ENCODE measurements at regions not wholly inside any gene's neighbourhood (a gene's known extent, or its start where the extent isn't known, plus 50 kb on each side); places are given as distances from the start of the nearest gene placed in this dataset.

DNA sequence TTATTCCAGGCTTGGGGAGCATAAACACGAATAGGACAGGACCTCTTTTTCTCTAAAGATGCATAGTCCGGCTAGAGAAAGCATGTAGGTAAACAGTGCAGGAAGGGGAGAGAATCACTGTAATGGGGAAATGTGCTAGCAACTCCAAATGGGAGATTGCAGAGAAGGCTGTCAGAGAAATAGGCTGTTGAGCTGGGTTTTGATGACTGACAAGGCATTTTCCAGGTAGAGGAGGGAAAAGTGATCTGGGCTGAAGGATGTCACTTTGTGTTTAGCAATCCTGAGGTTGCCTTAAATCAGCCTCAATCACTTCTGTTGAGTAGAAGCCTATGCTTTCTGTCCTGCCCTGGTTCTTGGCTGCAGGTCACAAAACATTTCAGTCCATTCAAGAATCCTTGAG is 242.0 kb upstream of the MEIS1 start:
- TF ChIP-seq SP2 (tag by site-specific recombination; IDR thresholded peaks at IDR 0.05) = no peak
- TF ChIP-seq ZNF626 (tag by site-specific recombination; IDR thresholded peaks at IDR 0.05) = no peak
- TF ChIP-seq, protein P1, sequence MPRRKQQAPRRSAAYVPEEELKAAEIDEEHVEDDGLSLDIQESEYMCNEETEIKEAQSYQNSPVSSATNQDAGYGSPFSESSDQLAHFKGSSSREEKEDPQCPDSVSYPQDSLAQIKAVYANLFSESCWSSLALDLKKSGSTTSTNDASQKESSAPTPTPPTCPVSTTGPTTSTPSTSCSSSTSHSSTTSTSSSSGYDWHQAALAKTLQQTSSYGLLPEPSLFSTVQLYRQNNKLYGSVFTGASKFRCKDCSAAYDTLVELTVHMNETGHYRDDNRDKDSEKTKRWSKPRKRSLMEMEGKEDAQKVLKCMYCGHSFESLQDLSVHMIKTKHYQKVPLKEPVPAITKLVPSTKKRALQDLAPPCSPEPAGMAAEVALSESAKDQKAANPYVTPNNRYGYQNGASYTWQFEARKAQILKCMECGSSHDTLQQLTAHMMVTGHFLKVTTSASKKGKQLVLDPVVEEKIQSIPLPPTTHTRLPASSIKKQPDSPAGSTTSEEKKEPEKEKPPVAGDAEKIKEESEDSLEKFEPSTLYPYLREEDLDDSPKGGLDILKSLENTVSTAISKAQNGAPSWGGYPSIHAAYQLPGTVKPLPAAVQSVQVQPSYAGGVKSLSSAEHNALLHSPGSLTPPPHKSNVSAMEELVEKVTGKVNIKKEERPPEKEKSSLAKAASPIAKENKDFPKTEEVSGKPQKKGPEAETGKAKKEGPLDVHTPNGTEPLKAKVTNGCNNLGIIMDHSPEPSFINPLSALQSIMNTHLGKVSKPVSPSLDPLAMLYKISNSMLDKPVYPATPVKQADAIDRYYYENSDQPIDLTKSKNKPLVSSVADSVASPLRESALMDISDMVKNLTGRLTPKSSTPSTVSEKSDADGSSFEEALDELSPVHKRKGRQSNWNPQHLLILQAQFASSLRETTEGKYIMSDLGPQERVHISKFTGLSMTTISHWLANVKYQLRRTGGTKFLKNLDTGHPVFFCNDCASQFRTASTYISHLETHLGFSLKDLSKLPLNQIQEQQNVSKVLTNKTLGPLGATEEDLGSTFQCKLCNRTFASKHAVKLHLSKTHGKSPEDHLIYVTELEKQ (tag by site-specific recombination; IDR thresholded peaks at IDR 0.05; ENCODE audit: borderline replicate concordance) = no peak
- TF ChIP-seq ZNF664 (tag by site-specific recombination; IDR thresholded peaks at IDR 0.05) = no peak
- TF ChIP-seq YY1 (tag by site-specific recombination; IDR thresholded peaks at IDR 0.05) = no peak
- TF ChIP-seq, protein P2, sequence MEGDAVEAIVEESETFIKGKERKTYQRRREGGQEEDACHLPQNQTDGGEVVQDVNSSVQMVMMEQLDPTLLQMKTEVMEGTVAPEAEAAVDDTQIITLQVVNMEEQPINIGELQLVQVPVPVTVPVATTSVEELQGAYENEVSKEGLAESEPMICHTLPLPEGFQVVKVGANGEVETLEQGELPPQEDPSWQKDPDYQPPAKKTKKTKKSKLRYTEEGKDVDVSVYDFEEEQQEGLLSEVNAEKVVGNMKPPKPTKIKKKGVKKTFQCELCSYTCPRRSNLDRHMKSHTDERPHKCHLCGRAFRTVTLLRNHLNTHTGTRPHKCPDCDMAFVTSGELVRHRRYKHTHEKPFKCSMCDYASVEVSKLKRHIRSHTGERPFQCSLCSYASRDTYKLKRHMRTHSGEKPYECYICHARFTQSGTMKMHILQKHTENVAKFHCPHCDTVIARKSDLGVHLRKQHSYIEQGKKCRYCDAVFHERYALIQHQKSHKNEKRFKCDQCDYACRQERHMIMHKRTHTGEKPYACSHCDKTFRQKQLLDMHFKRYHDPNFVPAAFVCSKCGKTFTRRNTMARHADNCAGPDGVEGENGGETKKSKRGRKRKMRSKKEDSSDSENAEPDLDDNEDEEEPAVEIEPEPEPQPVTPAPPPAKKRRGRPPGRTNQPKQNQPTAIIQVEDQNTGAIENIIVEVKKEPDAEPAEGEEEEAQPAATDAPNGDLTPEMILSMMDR (tag by site-specific recombination; IDR thresholded peaks at IDR 0.05) = no peak
- TF ChIP-seq ZNF274 (IDR thresholded peaks at IDR 0.05; ENCODE audit: low read length) = no peak
- TF ChIP-seq ZNF274 (tag by site-specific recombination; IDR thresholded peaks at IDR 0.05; ENCODE audit: borderline replicate concordance) = no peak
